HG02642 (cell line): ENCODE measurements at regions not wholly inside any gene's neighbourhood (a gene's known extent, or its start where the extent isn't known, plus 50 kb on each side); places are given as distances from the start of the nearest gene placed in this dataset.

Source experiments
- ATAC-seq: cut with Tn5 transposase; IDR thresholded peaks from one replicate; pipeline ENCODE4 v1.9.1; 2021; ENCODE audit warnings: mild to moderate bottlenecking; ENCODE audit not compliant: unreplicated experiment, poor library complexity

- ATAC-seq = no peak
Measured at GRCh38 chr11:35076201-35077100, 62.5 kb upstream of the CD44 start.

- ATAC-seq = peak; percentile 49
Measured at GRCh38 chr11:35077709-35078469, 61.1 kb upstream of the CD44 start.

- no peak for ATAC-seq
Measured at GRCh38 chr11:35078470-35078735, 60.6 kb upstream of the CD44 start.

GRCh38 chr11:35079611-35080010 is 59.4 kb upstream of the CD44 start:
- no peak for ATAC-seq

- ATAC-seq = peak; percentile 80
Measured at GRCh38 chr11:35082321-35083180, 56.4 kb upstream of the CD44 start.

GRCh38 chr11:35083181-35083430 is 55.9 kb upstream of the CD44 start:
- no peak for ATAC-seq

GRCh38 chr11:35083431-35084238 is 55.3 kb upstream of the CD44 start:
- ATAC-seq = peak; percentile 67

GRCh38 chr11:35084817-35085440 is 54.0 kb upstream of the CD44 start:
- ATAC-seq = no peak

- ATAC-seq = no peak
Measured at GRCh38 chr11:35085531-35086165, 53.3 kb upstream of the CD44 start.

GRCh38 chr11:35087648-35088047 is 51.3 kb upstream of the CD44 start:
- ATAC-seq = no peak

GRCh38 chr11:35088226-35088625 is 50.7 kb upstream of the CD44 start:
- no peak for ATAC-seq

GRCh38 chr11:35088676-35089075 is 50.3 kb upstream of the CD44 start:
- ATAC-seq = no peak
